ENCODE measurements at regions not wholly inside any gene's neighbourhood (a gene's known extent, or its start where the extent isn't known, plus 50 kb on each side); places are given as distances from the start of the nearest gene placed in this dataset.

DNA sequence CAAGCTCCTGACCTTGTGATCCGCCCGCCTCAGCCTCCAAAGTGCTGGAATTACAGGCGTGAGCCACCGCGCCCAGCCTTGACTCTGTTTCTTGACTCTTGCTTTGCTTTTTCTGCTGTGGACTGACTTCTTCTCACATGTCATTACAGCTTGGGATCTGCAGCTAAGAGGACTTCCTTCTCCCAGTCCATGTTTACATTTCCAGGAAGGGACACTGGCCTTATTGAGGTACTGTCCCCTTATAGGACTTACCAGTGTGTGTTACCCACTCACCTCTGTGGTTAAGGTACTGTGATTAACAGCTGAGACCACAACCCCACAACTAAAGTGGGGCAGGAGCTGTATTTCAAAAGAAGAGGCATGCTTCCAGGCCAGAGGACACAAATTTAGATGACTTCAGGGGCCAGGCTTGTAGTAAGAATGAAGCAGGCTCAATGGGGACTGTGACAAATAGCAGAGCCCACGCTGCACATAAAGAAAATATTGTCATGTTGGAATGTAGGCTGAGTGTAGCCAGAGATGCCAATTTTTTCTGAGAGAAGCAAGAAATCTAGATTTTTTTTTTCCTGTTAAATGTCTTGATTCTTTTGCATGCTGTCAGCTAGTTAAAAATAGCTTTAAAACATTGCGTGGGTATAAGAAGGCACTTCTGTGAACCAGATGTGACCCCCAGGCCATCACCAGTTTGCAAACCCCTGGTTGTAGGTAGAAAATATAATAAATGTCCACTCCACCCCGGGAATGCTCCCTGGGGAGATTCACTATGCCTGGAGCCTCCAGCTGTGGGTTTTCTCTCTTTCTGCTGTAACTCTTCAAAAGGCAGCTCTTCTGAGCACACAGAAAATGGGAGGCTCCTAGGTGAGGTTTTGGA, 75.0 kb downstream of the PTPDC1 start:
- DNase-seq (ENCODE audit: low read depth in 2 of 3, low spot score in 2 of 3), result no peak

DNA sequence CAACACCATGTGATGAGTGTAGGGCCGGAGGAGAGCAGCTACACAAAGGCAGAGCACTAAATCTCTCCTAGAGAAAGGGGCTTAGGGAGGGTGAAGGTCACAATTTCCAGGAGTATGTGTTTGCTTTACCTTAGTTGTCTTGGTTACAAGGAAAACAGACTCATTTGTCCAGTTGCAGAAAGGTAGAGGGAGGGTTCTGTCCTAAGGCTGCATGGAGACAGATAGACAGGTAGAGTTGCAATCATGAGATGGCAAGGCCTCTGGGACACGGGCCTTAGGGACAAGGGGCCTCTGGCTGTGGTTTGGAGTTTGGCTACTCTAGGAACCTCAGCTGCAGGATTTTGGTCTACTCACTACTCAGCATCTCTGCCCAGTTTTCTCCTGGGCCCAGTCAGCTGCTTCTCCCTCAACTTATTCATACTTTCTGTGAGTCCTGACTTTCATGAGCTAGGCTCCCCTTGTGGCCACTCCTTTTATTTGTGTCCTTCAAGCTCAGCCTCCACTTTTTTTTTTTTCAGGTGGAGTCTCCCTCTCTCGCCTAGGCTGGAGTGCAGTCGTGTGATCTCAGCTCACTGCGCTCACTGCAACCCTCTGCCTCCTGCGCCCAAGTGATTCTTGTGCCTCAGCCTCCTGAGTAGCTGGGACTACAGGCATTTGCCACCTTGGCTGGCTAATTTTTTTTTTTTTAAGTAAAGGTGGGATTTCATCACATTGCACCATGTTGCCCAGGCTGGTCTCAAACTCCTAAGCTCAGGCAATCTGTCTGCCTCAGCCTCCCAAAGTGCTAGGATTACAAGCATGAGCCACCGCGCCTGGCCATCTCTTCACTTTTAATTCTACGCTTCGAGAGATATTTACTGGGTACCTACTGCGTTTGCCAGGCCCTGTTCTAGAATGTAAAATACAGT, 76.6 kb downstream of the PTPDC1 start:
- DNase-seq (ENCODE audit: low read depth in 2 of 3, low spot score in 2 of 3), result no peak

DNA sequence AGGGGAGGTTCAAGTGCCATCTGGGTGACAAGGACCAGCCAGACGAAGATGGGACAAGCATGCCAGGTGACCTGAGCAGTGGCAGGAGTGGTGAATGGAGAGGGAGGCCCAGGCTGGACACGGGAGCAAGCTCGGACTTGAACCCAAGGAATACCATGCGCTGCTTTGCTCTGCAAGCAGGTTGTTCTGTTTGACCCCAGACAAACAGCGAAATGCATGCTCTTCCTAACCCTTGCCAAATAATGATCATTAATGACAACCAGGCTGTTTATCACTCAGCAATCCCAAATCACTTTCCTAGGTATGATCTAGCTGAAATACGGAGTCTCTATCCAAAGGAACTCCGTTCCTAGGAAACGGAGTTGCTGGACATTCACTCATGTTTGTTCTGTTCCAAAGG, 77.4 kb downstream of the PTPDC1 start:
- no peak for DNase-seq (ENCODE audit: low read depth in 2 of 3, low spot score in 2 of 3)

DNA sequence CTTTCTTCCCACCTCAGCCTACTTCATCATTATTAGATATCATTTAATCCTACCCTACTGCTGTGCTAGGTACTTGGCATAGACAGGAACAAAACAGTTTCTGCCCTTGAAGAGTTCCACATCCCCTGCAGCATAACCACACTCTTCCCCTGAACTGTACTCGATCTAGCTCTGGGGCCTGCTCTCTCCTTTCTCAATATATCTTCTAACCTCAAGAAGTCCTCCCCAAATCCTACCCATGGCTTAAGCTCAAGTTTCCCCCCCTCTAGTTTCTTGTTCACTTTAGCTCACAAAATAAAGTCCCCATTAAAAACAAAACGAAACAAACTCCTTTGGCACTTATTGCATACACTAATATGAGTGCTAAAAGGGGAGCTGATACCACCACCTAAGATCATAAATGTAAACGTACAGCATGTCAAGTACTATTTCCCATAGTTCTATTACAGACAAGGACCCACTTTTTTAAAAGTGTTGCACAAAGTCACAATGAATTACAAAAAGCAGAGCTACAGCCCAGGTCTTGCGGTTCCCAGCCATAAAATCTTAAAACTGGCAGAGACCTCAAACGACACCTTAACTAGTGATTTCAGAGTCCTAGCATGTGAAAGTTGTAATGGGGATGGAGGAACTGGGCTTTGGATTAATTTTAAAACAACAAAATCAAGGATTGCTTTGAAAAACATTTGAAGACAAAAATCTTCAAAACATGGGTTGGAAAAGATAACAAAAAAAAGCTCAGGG, 80.7 kb downstream of the PTPDC1 start:
- peak in 1 of 3 donors; percentile 35 for DNase-seq (ENCODE audit: low read depth in 2 of 3, low spot score in 2 of 3)

DNA sequence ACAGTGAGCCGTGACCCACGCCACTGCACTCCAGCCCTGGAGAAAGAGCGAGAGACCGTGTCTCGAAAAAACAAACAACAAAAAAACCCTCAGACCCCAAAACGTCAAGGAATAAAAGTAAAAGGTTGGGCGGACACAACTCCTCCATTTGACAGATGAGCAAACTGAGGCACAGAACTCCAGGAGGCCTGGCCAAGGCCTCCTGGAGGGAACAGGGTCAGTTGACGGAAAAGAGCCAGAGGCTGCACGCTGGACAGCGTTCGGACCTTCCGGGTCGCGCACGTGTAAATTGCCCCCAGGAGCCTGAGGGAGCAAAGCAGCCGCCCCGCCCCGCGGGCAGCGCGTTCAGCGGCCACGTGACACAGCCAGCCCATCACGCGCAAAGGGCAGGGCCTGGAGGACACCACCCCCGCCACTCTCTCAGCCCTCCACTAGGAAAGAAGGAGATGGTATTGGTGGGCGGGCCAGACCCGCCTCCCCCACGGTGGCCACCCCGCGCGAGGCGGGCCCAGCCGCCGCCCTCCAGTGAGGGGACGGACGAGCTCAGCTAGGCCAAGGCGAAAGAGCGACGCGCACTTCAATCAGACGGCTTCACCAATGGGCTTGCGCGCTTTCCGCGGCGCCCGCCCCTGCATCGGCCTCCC, 81.5 kb downstream of the PTPDC1 start:
- peak; percentile 93 to 99 (median 99) for DNase-seq (ENCODE audit: low read depth in 2 of 3, low spot score in 2 of 3)

DNA sequence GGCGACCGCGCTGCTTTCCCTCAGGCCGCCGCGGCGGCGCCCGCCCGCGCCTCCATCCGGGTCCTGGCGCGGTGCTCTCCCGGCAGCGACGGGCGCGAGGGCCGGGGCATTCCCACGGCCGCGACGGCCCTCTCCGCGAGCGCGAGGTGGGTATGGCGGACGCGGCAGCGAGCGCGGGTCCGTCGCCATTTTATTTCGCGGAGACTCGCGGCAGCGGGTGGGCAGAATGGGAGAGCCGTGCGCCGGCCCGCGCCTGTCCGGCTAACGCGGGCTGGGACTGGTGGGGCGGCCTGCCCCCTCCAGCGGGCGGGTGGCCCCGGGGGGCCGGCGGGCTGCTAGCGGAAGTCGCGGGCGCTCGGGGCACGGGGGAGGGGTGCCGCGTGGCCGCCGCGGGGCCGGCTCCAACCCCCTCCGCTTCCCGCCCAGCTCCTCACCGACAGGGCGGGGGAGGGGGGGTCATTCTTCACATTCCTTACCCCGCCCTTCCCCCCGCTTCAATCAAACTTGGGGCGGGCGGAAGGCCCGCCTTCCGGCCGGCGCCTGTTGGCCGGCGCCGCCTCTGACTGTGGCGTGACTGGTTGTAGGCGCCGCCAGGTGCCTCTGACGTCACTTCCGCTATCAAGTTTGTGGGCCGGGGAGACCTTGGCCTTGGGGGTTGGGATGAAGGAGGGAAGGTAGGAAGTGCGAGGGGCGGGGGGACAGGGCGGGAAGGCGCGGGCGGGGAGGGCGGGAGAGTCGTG, 82.1 kb downstream of the PTPDC1 start:
- peak; percentile 86 to 99 (median 98) for DNase-seq (ENCODE audit: low read depth in 2 of 3, low spot score in 2 of 3)

DNA sequence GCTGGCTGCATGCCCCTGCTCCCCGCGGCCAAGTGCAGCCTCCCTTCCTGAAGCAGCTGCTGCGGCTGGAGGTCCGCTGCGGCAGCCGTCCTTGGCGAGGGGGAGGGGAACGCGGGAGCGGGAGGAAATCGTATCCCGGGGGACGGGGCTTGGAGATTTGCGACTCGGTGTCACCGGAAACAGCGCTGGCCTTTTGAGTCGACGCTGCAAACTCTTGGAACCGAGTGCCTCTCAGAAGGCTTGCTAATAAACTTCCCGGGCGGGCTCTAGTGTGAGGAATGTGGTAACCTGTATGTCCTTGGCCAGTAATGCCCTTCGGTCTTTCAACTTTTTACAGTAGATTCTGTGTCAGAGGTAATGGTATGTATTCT, 82.7 kb downstream of the PTPDC1 start:
- peak in 1 of 3 donors; percentile 24 for DNase-seq (ENCODE audit: low read depth in 2 of 3, low spot score in 2 of 3)

DNA sequence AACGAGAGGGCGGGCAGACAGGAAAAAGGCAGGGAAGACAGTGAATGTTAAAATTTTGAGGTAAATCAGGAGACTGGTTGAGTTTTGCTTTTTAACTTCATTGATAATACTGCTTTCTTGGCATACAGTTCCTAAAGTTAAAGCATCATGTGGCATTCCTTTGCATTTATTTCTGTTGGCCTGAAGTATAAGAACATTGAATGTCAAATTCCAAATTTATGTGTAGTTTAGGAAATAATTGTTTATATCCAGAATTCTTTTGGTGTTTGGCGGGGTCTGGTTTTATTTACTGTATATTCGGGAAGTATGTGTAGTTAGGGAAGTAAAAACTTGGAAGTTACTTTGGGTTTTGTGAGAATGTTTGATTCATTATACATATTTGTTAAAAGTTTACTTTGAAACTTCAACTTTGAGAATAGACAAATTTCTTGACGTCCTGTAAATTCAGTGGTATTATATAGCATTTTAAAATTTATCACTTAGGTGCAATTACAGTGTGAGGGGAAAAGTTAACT, 83.2 kb downstream of the PTPDC1 start:
- no peak for DNase-seq (ENCODE audit: low read depth in 2 of 3, low spot score in 2 of 3)

DNA sequence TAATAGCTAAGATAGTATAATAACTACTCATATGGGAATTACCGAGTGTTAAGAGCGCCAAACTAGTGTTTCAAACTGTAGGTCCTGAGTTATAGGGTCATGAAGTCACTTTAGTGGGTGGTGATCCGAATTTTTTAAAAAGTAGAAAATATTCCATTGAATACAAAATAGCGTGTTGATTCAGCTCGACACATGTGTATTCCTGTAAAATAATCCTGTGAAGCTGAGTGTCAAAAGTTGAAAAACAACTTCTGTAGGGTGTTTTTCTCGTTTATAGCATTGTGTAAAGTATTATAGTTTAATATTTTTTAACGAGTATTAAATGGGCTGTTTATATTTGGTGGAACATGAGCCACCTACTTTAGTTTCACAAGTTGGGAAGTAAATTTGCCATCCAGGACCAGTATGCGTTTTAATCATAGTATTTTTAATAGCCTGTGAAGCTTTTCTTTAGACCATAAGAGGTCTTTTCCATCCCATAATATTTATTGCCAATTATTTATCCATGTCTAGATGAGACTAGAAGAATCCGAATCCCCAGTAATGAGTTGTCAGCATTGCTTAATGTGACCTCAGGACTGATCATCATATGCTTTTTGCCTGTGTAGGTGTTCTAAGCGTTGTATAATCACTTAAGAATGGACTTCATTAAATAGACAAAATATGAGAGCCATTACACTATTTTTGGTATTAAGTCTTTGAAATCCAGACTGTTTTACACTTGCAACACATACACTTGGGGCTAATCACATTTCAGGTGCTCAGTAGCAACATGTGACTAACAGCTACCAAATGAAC, 84.1 kb downstream of the PTPDC1 start:
- DNase-seq (ENCODE audit: low read depth in 2 of 3, low spot score in 2 of 3), result no peak

DNA sequence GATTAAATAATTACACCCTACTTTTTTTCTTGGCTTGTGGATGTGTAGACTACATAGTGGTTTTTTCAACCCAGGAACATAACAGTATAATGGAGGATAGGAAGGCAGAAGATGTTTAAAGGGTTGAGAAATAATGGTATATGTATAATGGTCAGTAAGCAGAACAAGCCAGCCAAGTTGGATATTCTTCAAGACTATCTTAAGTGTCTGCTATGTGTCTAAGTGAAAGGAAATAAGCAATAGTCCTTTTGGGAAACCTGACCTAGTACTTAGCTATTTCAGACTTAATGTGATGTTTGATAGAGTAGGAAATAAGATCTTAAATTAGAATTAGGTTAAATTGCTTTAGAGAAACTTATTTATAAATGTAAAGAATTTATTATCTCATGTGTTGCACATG, 85.7 kb downstream of the PTPDC1 start:
- no peak for DNase-seq (ENCODE audit: low read depth in 2 of 3, low spot score in 2 of 3)

DNA sequence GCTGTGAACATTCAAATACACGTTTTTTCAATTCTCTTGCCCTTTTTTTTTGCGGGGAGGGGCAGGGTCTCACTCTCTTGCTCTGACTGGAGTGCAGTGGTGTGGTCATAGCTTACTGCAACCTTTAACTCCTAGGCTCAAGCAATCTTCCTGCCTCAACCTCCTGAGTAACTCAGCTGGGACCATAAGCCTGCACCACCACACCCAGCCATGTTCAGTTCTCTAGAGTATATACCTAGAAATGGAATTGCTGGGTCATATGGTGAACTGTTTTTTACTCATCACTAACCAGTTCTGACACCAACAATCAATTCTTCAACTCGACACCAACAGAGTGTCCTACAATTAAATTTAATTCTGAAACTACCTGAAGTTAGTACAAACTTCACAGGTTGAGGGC, 85.5 kb upstream of the ZNF169 start:
- DNase-seq (ENCODE audit: low read depth in 2 of 3, low spot score in 2 of 3), result no peak

DNA sequence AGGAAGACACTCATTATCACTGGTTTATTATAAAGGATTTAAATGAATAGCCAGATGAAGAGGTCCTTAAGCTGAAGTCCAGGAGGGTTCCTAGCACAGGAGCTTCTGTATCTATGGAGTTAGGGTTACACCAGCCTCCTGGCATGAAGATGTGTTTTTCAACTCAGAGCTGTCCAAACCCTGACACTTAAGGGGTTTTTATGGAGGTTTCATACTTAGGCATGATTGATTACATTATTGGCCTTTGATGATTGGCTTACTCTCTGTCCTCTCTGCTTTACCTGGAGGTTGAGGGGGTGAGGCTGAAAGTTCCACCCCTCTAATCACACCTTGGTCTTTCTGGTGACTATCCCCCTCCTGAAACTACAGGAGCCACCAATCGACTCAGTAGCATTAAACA, 84.9 kb upstream of the ZNF169 start:
- no peak for DNase-seq (ENCODE audit: low read depth in 2 of 3, low spot score in 2 of 3)

DNA sequence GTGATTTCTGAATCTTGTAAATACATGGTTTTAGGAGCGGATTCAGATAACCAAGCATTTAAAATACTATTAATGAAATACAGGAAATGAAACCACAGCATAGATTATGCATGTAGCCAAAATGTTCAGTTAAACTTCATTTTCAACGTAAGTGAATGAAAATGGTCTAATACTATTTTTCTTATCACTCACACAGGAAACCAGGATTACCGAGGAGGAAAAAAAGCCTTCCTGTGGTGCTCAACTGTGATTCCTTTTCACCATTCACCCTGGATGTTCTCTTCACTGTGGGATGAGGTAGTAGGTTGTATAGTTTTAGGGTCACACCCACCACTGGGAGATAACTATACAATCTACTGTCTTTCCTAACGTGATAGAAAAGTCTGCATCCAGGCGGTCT, 83.4 kb upstream of the ZNF169 start:
- no peak for DNase-seq (ENCODE audit: low read depth in 2 of 3, low spot score in 2 of 3)

DNA sequence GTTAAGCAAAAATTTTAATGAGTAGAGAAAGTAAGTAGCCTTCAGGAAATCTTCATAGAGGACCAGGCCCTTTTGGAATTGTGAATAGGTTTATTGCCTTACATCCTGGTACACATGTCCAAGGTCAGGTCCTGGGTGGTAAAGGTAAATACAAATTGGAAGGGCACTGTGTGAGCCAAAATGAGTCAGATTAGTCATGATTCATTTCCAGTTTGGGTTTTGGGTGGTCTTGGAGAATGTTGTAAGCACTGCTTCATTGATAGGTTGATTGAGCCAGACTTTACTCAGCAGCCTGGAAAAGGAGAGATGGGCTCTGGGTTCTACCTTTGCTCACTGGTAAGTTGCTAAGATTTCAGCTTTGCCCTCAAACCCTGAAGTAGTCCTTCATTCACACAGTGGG, 82.5 kb upstream of the ZNF169 start:
- DNase-seq (ENCODE audit: low read depth in 2 of 3, low spot score in 2 of 3), result no peak

DNA sequence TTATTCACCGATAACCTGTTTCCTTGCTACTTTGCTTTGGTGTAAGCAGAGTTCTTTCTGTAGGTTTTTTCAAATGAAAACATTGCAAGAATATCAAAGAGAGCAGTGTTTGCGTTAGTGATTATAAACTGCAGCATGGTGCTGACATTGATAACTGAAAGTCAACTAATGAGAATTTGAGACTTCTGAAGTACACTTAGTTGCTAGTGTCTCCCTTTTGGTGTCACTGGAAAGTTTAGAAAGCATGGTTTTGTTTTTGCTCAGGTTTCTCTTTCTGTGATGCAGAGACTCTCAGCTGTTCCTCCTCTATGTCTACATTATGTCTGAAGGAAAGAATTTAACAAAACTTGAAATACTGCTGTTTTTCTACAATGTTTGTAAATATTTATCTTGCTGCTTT, 80.2 kb upstream of the ZNF169 start:
- no peak for DNase-seq (ENCODE audit: low read depth in 2 of 3, low spot score in 2 of 3)

DNA sequence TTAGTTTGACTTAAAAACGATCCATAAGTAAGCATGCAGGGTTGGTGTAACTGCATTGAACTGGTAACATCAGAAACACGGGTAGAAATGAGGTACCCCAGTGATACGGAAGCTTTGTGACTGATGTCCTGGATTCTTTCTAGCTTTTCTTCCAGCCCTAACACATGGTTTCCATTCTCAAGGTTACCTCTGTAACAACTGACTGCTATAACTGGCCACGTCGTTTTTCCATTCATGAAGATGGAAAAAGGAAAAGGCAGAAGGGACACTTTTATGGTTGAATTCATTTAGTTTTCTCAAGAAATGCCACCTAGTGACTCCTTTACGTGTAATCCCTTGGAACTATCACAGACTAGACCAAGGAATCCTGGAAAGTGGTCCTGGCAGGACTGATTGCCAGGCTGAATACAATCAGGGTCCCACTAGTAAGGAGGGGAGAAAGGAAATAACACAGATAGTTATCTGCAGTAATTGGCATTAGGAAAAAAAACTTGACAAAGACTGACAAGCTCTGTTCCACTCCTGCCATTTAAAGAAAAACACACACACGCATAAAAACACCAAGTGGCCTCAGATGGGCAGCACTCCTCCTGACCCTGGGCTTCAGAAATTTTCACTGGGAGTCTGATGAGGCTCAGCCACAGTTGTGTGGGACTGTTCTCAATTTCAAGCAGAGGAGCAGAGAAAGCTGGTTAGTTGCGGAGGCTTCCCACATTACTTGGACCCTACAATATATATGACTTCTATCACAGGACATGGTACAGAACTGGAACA, 77.5 kb upstream of the ZNF169 start:
- DNase-seq (ENCODE audit: low read depth in 2 of 3, low spot score in 2 of 3), result no peak

DNA sequence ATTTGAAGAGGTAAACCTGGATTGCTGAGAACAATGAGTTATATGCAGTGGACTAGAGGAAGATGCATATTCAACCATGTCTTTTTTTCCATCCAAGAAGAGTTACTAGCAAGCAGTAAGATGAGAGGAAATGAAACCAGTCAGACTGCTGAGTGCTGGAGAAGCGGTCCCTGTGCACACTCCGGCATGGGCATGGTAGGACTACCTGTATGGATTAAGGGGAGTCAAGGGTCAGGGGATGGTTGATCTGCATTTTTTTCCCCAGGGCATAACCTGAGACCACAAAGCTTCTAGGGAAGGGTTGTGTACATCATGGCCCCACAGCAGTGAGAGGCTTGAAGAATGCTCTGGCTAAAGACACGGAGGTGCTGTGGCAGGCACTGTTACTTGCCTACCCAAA, 76.6 kb upstream of the ZNF169 start:
- DNase-seq (ENCODE audit: low read depth in 2 of 3, low spot score in 2 of 3), result no peak

All from hematopoietic multipotent progenitor cell (in vitro differentiated cells).